ENCODE measurements at regions not wholly inside any gene's neighbourhood (a gene's known extent, or its start where the extent isn't known, plus 50 kb on each side); places are given as distances from the start of the nearest gene placed in this dataset.
A peak's percentile ranks its signal among the peaks of the same experiment; 100 is the strongest.
"Not testable (repeated sequence)": the region's sequence is repeated elsewhere in the genome, so short reads cannot be mapped to it uniquely, and the experiment has no call there.

GRCh38 chr18:49731860-49732311 is 81.4 kb downstream of the ACAA2 start:
- DNase-seq (ENCODE audit: low read depth): no peak

- DNase-seq (ENCODE audit: low read depth): no peak
These were observed 81.9 kb downstream of the ACAA2 start for GRCh38 chr18:49731421-49731841.

GRCh38 chr18:49730951-49731391 is 82.4 kb downstream of the ACAA2 start:
- DNase-seq (ENCODE audit: low read depth): no peak

GRCh38 chr18:49728542-49728941 is 84.8 kb downstream of the ACAA2 start:
- DNase-seq (ENCODE audit: low read depth): no peak

- DNase-seq (ENCODE audit: low read depth): no peak
These were observed 85.5 kb downstream of the ACAA2 start for GRCh38 chr18:49727816-49728215.

GRCh38 chr18:49726675-49726963 is 86.7 kb downstream of the ACAA2 start:
- no peak for DNase-seq (ENCODE audit: low read depth)

GRCh38 chr18:49725809-49726674 is 87.3 kb downstream of the ACAA2 start:
- DNase-seq (ENCODE audit: low read depth): peak; percentile 97

- DNase-seq (ENCODE audit: low read depth): no peak
These were observed 89.6 kb downstream of the ACAA2 start for GRCh38 chr18:49723648-49724180.

- no peak for DNase-seq (ENCODE audit: low read depth)
These were observed 90.9 kb downstream of the ACAA2 start for GRCh38 chr18:49722477-49722876.

GRCh38 chr18:49721981-49722380 is 91.4 kb downstream of the ACAA2 start:
- DNase-seq (ENCODE audit: low read depth): no peak

- DNase-seq (ENCODE audit: low read depth): not testable (repeated sequence)
These were observed 92.4 kb downstream of the ACAA2 start for GRCh38 chr18:49720944-49721343.

- DNase-seq (ENCODE audit: low read depth): no peak
These were observed 95.7 kb downstream of the ACAA2 start for GRCh38 chr18:49717617-49718016.

- no peak for DNase-seq (ENCODE audit: low read depth)
These were observed 97.3 kb downstream of the ACAA2 start for GRCh38 chr18:49716035-49716434.

GRCh38 chr18:49709347-49709690 is 104.0 kb downstream of the ACAA2 start:
- no peak for DNase-seq (ENCODE audit: low read depth)

- no peak for DNase-seq (ENCODE audit: low read depth)
These were observed 104.5 kb downstream of the ACAA2 start for GRCh38 chr18:49708662-49709346.

GRCh38 chr18:49707599-49707998 is 105.7 kb downstream of the ACAA2 start:
- no peak for DNase-seq (ENCODE audit: low read depth)

- no peak for DNase-seq (ENCODE audit: low read depth)
These were observed 109.0 kb downstream of the ACAA2 start for GRCh38 chr18:49704334-49704733.

GRCh38 chr18:49701190-49701589 is 112.1 kb downstream of the ACAA2 start:
- DNase-seq (ENCODE audit: low read depth): no peak

GRCh38 chr18:49699303-49699702 is 114.0 kb downstream of the ACAA2 start:
- DNase-seq (ENCODE audit: low read depth): no peak

GRCh38 chr18:49698525-49699025 is 114.8 kb downstream of the ACAA2 start:
- no peak for DNase-seq (ENCODE audit: low read depth)

GRCh38 chr18:49697757-49698524 is 115.4 kb downstream of the ACAA2 start:
- no peak for DNase-seq (ENCODE audit: low read depth)

GRCh38 chr18:49697049-49697448 is 116.3 kb downstream of the ACAA2 start:
- DNase-seq (ENCODE audit: low read depth): no peak
